ENCODE measurements at regions not wholly inside any gene's neighbourhood (a gene's known extent, or its start where the extent isn't known, plus 50 kb on each side); places are given as distances from the start of the nearest gene placed in this dataset.

GRCh38 chr3:1661839-1662238 is 436.8 kb upstream of the CNTN4 start:
- TF ChIP-seq CTCF (conservative IDR thresholded peaks at IDR 0.05; ENCODE audit: low read depth, low read length) (no peak), EZH2 (IDR thresholded peaks at IDR 0.05; ENCODE audit: borderline replicate concordance, low read depth, low read length, poor library complexity, severe bottlenecking) (no peak)

Data from A673 (cell line).